DLD1 (cell line): ENCODE measurements at regions not wholly inside any gene's neighbourhood (a gene's known extent, or its start where the extent isn't known, plus 50 kb on each side); places are given as distances from the start of the nearest gene placed in this dataset.

Experiments used
- in situ Hi-C: cut with HindIII; loops from 2 replicates; pipeline ENCODE4 v1.10.0; 2017; ENCODE audit warnings: low sequenced_read_pairs

DNA sequence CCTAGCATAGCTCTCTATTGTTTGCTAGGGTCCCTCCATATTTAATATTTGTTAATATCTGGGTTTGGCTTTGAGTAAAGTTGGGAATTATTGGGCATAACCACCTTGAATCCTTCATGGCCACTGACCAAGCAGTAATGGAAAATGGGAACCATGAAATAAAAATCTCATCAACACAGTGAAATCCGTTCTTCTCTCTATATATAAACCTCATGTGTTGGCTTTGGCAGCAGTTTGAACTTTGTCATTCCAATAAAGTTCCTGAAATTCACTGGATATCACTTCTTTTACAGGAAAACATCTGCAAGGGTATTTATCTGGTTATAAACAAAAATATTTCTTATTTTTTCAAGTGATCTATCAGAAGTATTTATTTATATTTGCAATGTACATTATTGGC, 93.0 kb upstream of the MPDZ start:
- in situ Hi-C loops: no loop called here

- in situ Hi-C loops: no loop called here
Measured at GRCh38 chr9:13369431-13369830, 89.9 kb upstream of the MPDZ start.

GRCh38 chr9:13367784-13368183, 88.3 kb upstream of the MPDZ start:
- in situ Hi-C loops: no loop called here

- in situ Hi-C loops: no loop called here
Measured at GRCh38 chr9:13364271-13365000, 84.9 kb upstream of the MPDZ start.

DNA sequence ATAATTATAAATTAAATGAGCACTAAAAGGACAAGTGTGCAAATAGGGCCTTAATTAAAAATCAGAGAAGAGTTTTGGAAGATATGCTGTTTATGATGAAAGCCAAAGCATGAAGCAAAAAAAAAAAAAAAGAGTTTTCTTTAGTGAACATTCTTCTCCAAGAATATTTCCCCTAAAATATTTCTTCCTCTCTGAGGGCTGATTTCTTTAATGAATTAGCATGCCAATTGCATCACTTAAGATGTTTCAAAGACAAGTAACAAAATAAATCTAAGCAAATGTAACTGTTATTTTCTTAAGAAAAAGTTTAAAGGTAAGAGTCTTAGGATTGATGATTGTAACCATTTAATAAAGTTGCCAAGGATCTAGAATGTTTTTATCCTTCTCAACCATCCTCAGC, 81.6 kb upstream of the MPDZ start:
- in situ Hi-C loops: no loop called here

DNA sequence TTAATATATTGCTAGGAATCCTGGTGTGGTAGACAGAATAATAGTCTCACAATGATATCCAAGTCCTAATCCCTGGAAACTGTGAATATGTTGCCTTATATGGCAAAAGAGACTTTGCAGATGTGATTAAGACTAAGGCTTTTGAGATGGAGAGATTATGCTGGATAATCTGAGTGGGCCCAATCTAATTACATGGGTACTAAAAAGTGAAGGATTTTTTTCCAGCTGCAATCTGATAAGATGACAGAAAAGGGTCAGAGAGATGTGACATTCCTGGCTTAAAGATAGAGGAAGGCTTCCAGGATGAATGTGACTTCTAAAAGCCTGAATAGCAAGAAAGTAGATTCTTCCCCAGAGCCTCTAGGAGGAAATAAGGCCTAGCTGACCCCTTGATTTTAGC, 80.7 kb upstream of the MPDZ start:
- in situ Hi-C loops: no loop called here

DNA sequence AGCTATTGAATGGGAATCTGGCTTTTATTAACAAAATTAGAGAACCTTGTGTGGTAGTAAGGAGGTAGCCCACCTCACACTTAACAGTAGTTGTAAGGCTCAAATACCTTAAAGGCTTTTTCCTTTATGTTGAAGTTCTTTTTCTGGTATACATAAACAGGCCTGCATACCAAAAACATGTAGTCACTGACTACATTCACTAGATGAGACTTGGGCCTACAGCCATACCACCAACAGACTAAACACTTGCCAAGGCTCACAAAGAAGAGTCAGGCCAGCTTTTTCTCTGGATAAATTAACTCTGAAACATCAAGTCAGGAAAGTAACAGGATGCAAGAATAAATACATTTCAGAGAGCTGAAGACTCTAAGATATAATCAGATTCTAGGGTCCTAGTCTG, 78.6 kb upstream of the MPDZ start:
- in situ Hi-C loops: no loop called here

- in situ Hi-C loops: no loop called here
Measured at GRCh38 chr9:13354733-13355132, 75.2 kb upstream of the MPDZ start.

- in situ Hi-C loops: no loop called here
Measured at GRCh38 chr9:13352451-13352979, 73.0 kb upstream of the MPDZ start.

DNA sequence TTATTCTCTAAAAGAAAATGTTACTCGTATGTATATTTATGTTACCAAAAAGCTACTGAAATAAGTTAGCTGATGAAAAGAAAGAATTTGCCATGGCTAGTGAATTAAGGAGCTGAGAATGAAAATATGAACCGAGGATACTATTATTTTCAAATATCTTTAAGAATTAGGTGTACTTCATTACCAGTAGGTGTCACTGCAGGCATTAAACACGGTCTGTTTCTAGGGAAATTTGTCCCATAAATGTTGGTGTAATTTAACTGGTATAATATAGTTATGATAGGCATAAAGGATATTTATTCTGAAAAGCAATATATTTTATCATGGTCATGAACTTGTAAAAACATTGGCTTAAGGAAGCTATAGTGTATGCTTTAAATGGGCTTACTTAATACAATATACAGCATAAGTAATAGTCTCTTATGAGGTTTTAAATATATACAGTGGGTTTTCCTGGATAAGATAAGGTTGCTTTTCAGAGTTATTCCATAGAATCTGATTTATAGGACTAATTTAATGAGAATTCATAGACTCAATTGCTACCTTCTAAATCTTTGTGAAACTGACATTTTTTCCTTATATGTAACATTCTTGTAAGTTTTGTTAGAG, 72.4 kb upstream of the MPDZ start:
- in situ Hi-C loops: no loop called here

- in situ Hi-C loops: no loop called here
Measured at GRCh38 chr9:13332571-13332970, 53.1 kb upstream of the MPDZ start.

GRCh38 chr9:13331320-13331719, 51.8 kb upstream of the MPDZ start:
- in situ Hi-C loops: no loop called here

DNA sequence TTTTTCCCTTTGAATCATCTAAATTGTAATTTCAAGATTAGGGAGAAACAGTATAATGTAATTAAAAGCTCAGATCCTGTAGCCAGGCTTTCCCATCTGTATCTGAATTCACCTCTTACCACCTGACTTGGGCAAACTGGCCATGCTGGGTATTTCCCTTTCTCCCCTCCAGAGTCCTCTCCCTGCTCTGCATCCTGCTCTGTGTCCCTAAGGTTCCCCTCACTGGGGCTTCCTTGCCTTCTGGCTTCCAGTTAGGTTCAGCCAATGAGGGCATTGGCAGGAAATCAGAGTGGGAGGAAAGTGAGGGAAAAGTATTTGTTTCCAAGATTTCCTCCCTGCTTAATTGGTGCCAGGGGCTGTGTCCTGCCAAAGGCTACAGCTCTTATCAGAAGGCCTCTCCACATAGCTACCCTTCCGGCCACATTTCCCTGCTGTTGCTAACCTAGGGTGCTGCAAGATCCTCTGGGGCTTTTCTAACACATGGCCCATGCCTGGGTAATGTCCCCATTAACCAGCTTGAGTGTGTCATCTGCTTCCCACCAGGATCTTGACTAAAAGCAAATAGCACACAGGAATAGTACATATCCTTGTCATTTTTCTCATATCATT, 51.0 kb upstream of the MPDZ start:
- in situ Hi-C loops: no loop called here
